NCI-H345 (cell line): ENCODE measurements at regions not wholly inside any gene's neighbourhood (a gene's known extent, or its start where the extent isn't known, plus 50 kb on each side); places are given as distances from the start of the nearest gene placed in this dataset.
A peak's percentile ranks its signal among the peaks of the same experiment; 100 is the strongest.

Source experiments
- DNase-seq: peaks from one replicate; lab custom pipeline; 2025; lab: John Stamatoyannopoulos, UW

- DNase-seq, result peak; percentile 51
These were observed 808.2 kb downstream of the SUCLG1 start for GRCh38 chr2:83650898-83651297.

DNA sequence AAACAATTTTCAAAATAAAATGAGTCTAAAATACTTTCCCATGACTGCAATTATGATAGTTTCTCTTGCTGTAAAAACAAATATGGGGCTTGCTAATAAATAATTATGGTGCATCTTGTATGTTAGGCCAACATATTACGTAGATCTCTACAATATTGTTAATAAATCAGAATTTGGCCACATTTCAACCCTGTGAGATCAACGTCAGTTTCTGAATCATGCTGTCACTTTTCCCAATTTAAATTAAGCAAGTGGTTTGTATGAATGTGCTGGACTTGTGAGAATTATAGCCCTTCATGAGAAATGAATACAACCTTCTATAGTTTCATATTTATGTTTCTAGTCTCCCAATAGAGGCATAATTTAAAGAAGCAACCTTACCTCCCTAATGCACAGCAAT is 808.9 kb downstream of the SUCLG1 start:
- DNase-seq, result no peak

- no peak for DNase-seq
These were observed 818.6 kb downstream of the SUCLG1 start for GRCh38 chr2:83640506-83640905.

GRCh38 chr2:83633423-83633822 is 825.7 kb downstream of the SUCLG1 start:
- DNase-seq, result no peak

- DNase-seq, result no peak
These were observed 828.7 kb downstream of the SUCLG1 start for GRCh38 chr2:83630351-83630750.

DNA sequence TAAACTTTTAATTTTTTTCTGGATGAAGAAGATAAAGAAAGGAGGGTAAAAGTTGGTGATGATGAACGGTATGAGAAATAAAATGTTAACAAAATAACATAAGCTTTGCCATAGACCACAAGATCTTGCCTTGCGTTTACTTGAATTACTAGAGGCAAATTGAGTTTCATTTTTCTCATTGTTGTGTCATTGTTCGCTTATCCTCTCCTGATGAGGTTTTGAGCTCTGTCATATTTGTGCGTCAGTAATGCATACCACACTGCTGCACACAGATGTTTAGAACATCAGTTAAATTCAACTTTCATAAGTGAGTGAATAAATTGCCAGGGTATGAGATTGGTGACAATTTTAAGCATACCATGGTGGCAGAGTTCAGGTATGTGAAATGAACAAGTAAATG is 843.6 kb downstream of the SUCLG1 start:
- no peak for DNase-seq

GRCh38 chr2:83613178-83613577 is 845.9 kb downstream of the SUCLG1 start:
- no peak for DNase-seq

- no peak for DNase-seq
These were observed 856.3 kb downstream of the SUCLG1 start for GRCh38 chr2:83602753-83603152.

GRCh38 chr2:83596592-83597282 is 862.3 kb downstream of the SUCLG1 start:
- no peak for DNase-seq

DNA sequence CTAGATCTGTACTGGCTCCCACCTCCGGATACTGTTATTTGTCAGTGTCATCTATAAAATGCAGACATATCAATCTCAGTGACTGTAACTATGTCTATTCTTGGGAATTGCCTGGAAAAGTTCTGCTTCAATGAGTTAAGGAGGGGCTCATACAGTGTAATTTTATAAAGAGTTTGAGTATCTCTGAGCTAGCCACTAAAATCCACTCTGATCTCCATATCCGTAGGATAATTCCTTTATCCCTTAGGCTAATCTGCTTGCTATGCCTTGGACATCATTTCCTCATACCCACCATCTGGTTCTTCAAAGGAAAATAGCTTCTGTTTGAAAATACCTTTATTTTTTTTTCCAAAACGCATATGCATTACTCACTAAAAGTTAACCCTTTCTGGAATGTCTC is 863.2 kb downstream of the SUCLG1 start:
- no peak for DNase-seq

DNA sequence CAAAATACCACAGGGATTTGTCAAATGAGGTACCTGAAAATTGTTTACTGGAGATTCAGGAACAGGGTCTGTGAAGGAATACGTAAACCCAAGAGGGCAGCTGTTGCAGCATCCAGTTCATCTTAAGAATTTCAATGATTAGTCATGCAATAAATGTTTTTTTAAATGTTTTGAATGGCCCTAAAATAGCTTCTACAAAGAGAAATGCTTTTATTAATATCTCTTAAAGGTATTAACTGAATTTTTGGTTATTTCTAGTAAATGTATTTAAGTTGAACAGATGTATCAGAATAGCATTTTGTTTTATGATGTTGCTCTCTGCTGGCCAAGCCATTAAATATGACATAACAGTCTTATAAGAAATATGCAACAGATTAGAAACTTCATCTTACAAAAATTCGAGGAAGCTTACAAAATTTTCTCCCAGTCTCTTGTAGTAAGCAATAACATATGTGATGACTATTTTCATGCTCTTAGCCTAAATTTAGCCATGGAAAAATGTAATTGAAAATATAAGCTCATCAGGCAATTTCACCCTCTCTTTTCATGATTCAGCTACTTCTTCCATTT is 863.9 kb downstream of the SUCLG1 start:
- no peak for DNase-seq

- DNase-seq, result no peak
These were observed 864.6 kb downstream of the SUCLG1 start for GRCh38 chr2:83594241-83595120.

DNA sequence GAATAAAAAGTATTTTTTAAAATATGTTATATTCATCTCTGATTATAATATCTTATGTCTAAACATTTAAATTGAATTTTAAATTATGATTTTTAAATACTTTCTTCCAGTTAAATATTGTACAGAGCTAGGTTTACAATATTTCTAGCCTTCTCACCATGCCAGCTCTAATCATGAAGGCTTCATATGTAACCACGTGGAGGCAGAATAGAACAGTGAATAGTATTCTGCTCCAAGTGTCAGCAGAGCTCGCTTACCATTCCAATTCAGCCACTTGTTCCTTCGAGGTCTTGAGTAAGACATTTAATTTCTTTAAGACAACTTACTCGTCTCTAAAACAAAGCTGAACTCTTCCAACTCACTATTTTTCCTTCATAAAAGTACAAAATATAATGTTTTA is 871.8 kb downstream of the SUCLG1 start:
- no peak for DNase-seq

DNA sequence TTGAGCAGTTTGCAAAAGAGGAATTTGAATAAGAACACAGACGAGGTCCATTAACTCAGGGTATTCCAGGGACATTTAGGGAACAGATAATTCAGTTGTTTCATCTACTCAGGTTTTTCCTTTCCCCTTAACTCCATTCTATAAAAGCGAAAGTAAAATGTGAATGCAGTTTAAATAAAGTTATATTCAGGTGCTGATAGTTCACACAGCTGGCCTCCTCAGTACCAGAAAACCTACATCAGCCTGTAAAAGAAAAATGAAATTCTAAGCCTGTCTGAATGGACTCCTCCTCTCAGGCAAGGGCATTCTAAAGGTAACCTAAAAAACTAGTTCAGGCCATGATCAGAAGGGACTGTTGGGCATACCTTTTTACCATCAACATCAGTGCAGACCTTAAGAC is 873.8 kb downstream of the SUCLG1 start:
- DNase-seq, result no peak

DNA sequence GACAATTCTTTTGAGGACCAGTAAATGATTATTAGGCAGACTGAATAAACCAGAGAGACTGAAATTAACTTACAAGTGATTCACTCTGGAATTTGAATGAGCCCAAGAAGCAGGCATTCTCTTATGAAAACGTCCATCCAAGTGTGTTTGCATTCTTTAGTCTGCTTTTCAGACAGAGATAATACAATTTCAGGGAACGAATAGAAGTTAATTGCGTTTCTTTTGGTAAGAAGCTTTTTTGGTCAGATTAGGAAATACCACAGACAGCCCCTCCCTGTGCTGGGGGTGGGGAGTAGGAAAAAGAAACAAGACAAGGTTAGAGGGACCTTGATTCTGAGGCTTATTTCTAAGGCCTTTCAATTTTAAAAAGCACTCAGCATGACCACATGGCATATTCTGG is 874.4 kb downstream of the SUCLG1 start:
- DNase-seq, result no peak

DNA sequence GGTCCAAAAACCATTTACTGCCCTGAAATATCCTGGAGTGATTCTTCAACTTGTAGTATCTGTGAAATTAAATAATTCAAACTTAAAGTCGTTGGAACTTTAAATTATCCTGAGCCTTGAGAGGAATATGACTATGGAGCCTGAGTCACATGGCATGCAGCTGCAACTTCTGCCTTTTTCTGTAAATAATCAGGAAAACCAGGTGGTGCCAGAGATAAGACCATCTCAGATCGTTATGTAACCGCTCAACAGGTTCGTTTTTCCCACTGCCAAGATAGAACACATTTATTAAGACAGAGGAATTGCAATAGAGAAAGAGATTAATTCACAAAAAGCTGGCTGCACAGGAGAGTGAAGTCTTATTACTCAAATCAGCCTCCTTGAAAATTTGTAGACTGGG is 876.5 kb downstream of the SUCLG1 start:
- no peak for DNase-seq

- DNase-seq, result peak; percentile 14
These were observed 879.6 kb downstream of the SUCLG1 start for GRCh38 chr2:83579507-83579906.

- no peak for DNase-seq
These were observed 880.7 kb downstream of the SUCLG1 start for GRCh38 chr2:83578405-83578804.

- no peak for DNase-seq
These were observed 884.5 kb downstream of the SUCLG1 start for GRCh38 chr2:83574614-83575013.

- no peak for DNase-seq
These were observed 886.0 kb downstream of the SUCLG1 start for GRCh38 chr2:83573060-83573459.

- DNase-seq, result no peak
These were observed 886.7 kb downstream of the SUCLG1 start for GRCh38 chr2:83572400-83572799.

- no peak for DNase-seq
These were observed 891.5 kb downstream of the SUCLG1 start for GRCh38 chr2:83567551-83567950.

DNA sequence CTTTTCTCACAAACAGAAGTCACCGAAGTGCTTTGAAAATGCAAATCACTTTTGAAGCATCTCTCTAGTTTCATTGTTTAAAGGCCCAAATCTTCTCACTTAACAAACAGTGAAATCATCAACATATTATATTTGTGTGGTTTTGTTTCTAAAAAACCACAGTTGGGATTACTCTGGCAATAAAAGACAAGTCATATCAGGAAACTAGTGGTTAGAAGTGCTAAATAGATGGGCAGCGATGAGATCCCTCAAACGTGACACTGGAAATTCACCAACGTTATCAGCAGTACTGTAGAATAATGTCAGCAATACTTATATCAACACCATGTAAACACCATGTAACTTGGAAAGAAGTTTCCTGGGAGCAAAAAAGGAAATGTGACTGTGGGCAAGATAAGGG is 893.5 kb downstream of the SUCLG1 start:
- no peak for DNase-seq
